GM06990 (cell line): ENCODE measurements at regions not wholly inside any gene's neighbourhood (a gene's known extent, or its start where the extent isn't known, plus 50 kb on each side); places are given as distances from the start of the nearest gene placed in this dataset.

ENCODE experiments used
- DNase-seq: peaks from one replicate; pipeline ENCODE4 v3.0.0-alpha.2; 2011; ENCODE audit not compliant: insufficient read length; ENCODE audit errors: extremely low read depth
- H3K27me3 ChIP-seq: replicated peaks from 2 replicates; pipeline ENCODE4 v1.6.0; 2011; ENCODE audit warnings: low read length; ENCODE audit not compliant: control insufficient read depth, insufficient read depth
- H3K36me3 ChIP-seq: 2 replicates; pipeline ENCODE4 v1.5.1; 2011; ENCODE audit warnings: low read length; ENCODE audit not compliant: control insufficient read depth, insufficient read depth
- H3K4me3 ChIP-seq: replicated peaks from 2 replicates; pipeline ENCODE4 v1.5.1; 2011; ENCODE audit warnings: low read depth, mild to moderate bottlenecking, control low read depth, low read length
- TF ChIP-seq, protein P1 (sequence below): IDR thresholded peaks from 2 replicates; pipeline ENCODE4 v1.5.1; 2011; ENCODE audit warnings: low read length, control low read depth, mild to moderate bottlenecking, inconsistent platforms; ENCODE audit not compliant: insufficient read depth, poor library complexity, severe bottlenecking

DNA sequence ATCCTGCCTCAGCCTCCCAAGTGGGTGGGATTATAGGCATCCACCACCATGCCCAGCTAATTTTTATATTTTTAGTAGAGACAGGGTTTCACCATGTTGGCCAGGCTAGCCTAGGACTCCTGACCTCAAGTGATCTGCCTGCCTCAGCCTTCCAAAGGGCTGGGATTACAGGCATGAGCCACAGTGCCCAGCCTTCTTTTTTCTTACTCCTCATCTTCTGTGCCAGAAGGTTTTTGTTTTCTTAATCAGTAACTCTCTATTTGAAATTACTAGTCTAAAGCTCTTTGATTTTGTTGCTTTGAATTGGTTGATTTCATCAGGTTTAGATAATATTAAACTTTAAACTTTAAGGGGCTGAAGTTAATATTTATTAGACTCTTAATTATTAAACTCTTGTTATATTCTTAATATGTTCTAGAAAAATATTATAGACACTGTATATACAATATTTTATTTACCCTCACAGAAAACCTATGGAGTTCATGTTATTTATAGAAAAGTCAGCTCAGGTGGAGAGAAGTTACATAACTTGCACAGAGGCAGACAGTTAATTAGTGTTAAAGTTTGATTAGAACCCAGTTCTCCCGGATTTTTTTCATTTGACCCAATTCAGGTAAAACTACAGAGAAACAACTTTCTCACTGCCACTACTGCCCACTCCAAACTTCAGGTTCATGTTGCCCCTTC is 177.4 kb upstream of the SGK1 start:
- no peaks in the 10 kb centered on the region for H3K27me3 ChIP-seq
- no peak overlapping the region for H3K4me3 ChIP-seq
- no peak for DNase-seq
- H3K36me3 ChIP-seq: no peaks in the 10 kb centered on the region
- TF ChIP-seq, protein P1, sequence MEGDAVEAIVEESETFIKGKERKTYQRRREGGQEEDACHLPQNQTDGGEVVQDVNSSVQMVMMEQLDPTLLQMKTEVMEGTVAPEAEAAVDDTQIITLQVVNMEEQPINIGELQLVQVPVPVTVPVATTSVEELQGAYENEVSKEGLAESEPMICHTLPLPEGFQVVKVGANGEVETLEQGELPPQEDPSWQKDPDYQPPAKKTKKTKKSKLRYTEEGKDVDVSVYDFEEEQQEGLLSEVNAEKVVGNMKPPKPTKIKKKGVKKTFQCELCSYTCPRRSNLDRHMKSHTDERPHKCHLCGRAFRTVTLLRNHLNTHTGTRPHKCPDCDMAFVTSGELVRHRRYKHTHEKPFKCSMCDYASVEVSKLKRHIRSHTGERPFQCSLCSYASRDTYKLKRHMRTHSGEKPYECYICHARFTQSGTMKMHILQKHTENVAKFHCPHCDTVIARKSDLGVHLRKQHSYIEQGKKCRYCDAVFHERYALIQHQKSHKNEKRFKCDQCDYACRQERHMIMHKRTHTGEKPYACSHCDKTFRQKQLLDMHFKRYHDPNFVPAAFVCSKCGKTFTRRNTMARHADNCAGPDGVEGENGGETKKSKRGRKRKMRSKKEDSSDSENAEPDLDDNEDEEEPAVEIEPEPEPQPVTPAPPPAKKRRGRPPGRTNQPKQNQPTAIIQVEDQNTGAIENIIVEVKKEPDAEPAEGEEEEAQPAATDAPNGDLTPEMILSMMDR: no peak

DNA sequence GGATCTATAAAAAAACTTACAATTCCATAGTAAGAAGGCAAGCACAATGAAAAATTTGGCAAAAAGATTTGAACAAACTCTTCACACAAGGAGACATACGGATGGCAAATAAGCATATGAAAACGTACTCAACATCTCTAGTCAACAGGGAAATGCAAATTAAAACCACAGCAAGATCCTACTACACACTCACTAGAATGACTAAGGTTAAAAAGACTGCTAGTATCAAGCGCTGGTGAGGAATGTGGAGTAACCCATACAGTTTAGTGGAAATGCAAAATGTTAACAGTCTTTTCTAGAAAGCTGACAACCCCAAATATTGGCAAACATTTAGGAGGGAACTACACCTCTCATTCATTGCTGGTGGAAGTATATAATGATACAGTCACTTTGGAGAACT is 175.9 kb upstream of the SGK1 start:
- no peak overlapping the region for H3K4me3 ChIP-seq

DNA sequence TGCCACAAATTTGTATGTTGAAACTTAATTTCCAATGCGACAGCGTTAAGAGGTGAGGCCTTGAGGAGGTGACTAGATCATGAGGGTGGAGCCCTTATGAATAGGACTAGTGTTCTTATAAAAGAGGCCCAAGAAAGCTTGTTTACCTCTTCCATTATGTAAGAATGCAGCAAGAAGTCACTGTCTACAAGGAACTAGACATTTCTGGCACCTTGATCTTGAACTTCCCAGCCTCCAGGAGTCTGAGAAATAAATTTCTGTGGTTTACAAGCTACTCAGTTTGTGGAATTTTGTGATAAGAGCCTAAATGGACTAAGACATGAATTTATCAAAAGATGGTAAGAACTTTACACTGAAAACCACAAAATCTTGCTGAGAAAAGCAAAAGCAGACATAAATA is 173.6 kb upstream of the SGK1 start:
- no peak for DNase-seq
- H3K36me3 ChIP-seq: no peaks in the 10 kb centered on the region
- H3K4me3 ChIP-seq: no peak overlapping the region
- TF ChIP-seq, protein P1: no peak
- no peaks in the 10 kb centered on the region for H3K27me3 ChIP-seq

More for the DNA sequence above, 175.9 kb upstream of the SGK1 start:
- no peak for DNase-seq
- Histone ChIP-seq H3K36me3 (no peaks in the 10 kb centered on the region), H3K27me3 (no peaks in the 10 kb centered on the region)
- TF ChIP-seq, protein P1: no peak

GRCh38 chr6:134482593-134483270 is 164.8 kb upstream of the SGK1 start:
- no peaks in the 10 kb centered on the region for H3K36me3 ChIP-seq
- DNase-seq: no peak
- no peak overlapping the region for H3K4me3 ChIP-seq
- TF ChIP-seq, protein P1: no peak
- no peaks in the 10 kb centered on the region for H3K27me3 ChIP-seq

GRCh38 chr6:134481966-134482365 is 164.1 kb upstream of the SGK1 start:
- Histone ChIP-seq H3K4me3 (no peak overlapping the region), H3K27me3 (no peaks in the 10 kb centered on the region), H3K36me3 (no peaks in the 10 kb centered on the region)
- DNase-seq: no peak
- TF ChIP-seq, protein P1: no peak
